NB4 (cell line): ENCODE measurements at regions not wholly inside any gene's neighbourhood (a gene's known extent, or its start where the extent isn't known, plus 50 kb on each side); places are given as distances from the start of the nearest gene placed in this dataset.

Experiments used
- DNase-seq: peaks from one replicate; pipeline ENCODE4 v3.0.0; 2010; ENCODE audit warnings: low read depth
- H3K4me3 ChIP-seq: one replicate; pipeline ENCODE4 v1.5.1; 2011; ENCODE audit warnings: mild to moderate bottlenecking, low read depth, low read length, moderate library complexity
- CTCF ChIP-seq: IDR thresholded peaks from one replicate; pipeline ENCODE4 v1.5.1; 2012; ENCODE audit warnings: low read depth, low read length
- MYC ChIP-seq: IDR thresholded peaks from 2 replicates; pipeline ENCODE4 v1.6.1; 2011; ENCODE audit warnings: low read depth, low read length
- POLR2A ChIP-seq: IDR thresholded peaks from 2 replicates; pipeline ENCODE4 v1.6.1; 2011; ENCODE audit warnings: mild to moderate bottlenecking; ENCODE audit not compliant: insufficient read length; ENCODE audit errors: extremely low read depth
- TF ChIP-seq, protein P1 (sequence below): IDR thresholded peaks from 2 replicates; pipeline ENCODE4 v1.6.1; 2011; ENCODE audit warnings: low read depth, low read length

- no peak overlapping the region for H3K4me3 ChIP-seq
- DNase-seq: no peak
- TF ChIP-seq CTCF (no peak), MYC (no peak), POLR2A (no peak)
- TF ChIP-seq, protein P1, sequence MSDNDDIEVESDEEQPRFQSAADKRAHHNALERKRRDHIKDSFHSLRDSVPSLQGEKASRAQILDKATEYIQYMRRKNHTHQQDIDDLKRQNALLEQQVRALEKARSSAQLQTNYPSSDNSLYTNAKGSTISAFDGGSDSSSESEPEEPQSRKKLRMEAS: no peak
Observed at GRCh38 chr6:15073344-15073789, 172.5 kb upstream of the JARID2 start.

DNA sequence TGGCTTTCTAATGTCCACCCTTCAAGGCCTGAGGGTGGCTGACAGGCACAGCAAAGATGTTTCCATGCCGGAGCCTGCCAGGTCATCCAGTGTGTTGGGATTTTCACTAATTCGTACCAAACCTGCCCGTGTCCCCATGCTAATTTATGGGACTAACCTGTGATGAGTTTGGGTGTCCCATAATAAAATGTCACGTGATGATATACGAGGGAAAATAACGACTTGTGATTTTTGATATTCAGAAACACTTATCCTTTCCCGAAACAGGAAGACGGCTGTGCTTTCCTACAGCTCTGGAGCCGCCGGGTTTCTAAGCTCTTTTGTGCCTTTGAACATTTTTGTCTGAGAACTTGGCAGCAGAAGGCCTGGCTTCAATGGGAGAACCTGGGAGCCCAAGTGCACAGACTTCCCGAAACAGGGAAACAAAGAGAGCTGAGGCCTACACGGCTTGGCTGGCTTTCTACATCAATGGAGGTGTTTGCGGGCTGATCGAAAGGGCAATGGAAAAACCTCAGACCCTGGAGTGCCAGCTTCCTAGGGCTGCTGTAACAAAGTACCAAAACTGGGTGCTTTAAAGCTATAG, 171.9 kb upstream of the JARID2 start:
- TF ChIP-seq MYC (no peak), POLR2A (no peak), CTCF (no peak)
- TF ChIP-seq, protein P1: no peak
- H3K4me3 ChIP-seq: no peak overlapping the region
- DNase-seq: no peak

GRCh38 chr6:15074806-15075205, 171.1 kb upstream of the JARID2 start:
- no peak for DNase-seq
- H3K4me3 ChIP-seq: no peak overlapping the region
- TF ChIP-seq POLR2A (no peak), MYC (no peak), CTCF (no peak)
- TF ChIP-seq, protein P1: no peak

DNA sequence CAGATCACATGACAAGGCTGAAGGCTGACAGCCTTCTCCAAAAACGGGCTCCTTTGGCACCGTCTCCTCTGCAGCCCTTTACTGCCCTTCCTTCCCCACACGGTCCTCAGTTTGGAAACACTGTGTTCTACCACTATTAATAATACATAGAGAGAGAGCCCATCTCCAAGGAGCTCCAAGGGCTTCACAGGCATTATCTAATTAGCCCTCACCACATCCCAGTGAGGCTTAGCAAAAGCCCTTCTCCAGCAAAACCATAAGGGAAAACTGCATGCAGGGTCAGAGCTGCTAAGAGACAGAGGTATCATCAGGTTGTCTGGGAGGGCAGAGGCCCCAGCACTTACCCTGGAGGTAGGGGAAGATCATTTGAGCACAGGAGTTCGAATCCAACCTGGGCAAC, 169.3 kb upstream of the JARID2 start:
- no peak overlapping the region for H3K4me3 ChIP-seq
- DNase-seq: no peak
- TF ChIP-seq MYC (no peak), CTCF (no peak), POLR2A (no peak)
- TF ChIP-seq, protein P1: no peak

GRCh38 chr6:15077006-15077405, 168.9 kb upstream of the JARID2 start:
- no peak for DNase-seq
- no peak overlapping the region for H3K4me3 ChIP-seq
- TF ChIP-seq, protein P1: no peak
- TF ChIP-seq POLR2A (no peak), CTCF (no peak), MYC (no peak)

- no peak overlapping the region for H3K4me3 ChIP-seq
- TF ChIP-seq CTCF (no peak), POLR2A (no peak), MYC (no peak)
- TF ChIP-seq, protein P1: no peak
- no peak for DNase-seq
Observed at GRCh38 chr6:15077961-15078360, 167.9 kb upstream of the JARID2 start.
